ENCODE measurements at regions not wholly inside any gene's neighbourhood (a gene's known extent, or its start where the extent isn't known, plus 50 kb on each side); places are given as distances from the start of the nearest gene placed in this dataset.

- Histone ChIP-seq H3K4me3 (ENCODE audit: low read depth, low read length) (no peak overlapping the region), H3K36me3 (ENCODE audit: control insufficient read depth in 2 of 2, insufficient read depth in 1 of 2, low read length in 2 of 2) (no peaks in the 10 kb centered on the region), H3K9me3 (ENCODE audit: control insufficient read depth, insufficient read depth, low read depth, low read length) (no peaks in the 10 kb centered on the region), H3K27ac (ENCODE audit: extremely low read depth, low read depth, low read length) (no peak overlapping the region), H3K4me1 (ENCODE audit: control insufficient read depth, insufficient read depth, low read length) (no peaks in the 10 kb centered on the region)
- TF ChIP-seq ZFP41 (tag by site-specific recombination; IDR thresholded peaks at IDR 0.05; ENCODE audit: borderline replicate concordance) (no peak), ZNF76 (tag by site-specific recombination; IDR thresholded peaks at IDR 0.05; ENCODE audit: borderline replicate concordance, low read depth) (no peak), ZNF48 (tag by site-specific recombination; IDR thresholded peaks at IDR 0.05) (no peak), ZNF112 (tag by site-specific recombination; IDR thresholded peaks at IDR 0.05) (no peak), ZNF16 (tag by site-specific recombination; IDR thresholded peaks at IDR 0.05; ENCODE audit: low read depth) (no peak), ZBTB1 (tag by site-specific recombination; IDR thresholded peaks at IDR 0.05) (no peak), ZNF548 (tag by site-specific recombination; IDR thresholded peaks at IDR 0.05) (no peak), ZNF571 (tag by site-specific recombination; IDR thresholded peaks at IDR 0.05) (no peak), ZNF2 (tag by site-specific recombination; IDR thresholded peaks at IDR 0.05) (no peak), GFI1B (tag by site-specific recombination; IDR thresholded peaks at IDR 0.05) (no peak), SCRT2 (tag by site-specific recombination; IDR thresholded peaks at IDR 0.05) (no peak), GLI2 (tag by site-specific recombination; IDR thresholded peaks at IDR 0.05; ENCODE audit: borderline replicate concordance, low read depth) (no peak), OVOL3 (tag by site-specific recombination; IDR thresholded peaks at IDR 0.05) (no peak), ZNF138 (tag by site-specific recombination; IDR thresholded peaks at IDR 0.05; ENCODE audit: borderline replicate concordance) (no peak), GLIS1 (tag by site-specific recombination; IDR thresholded peaks at IDR 0.05) (no peak)
- CTCF ChIA-PET = interaction anchor here (0.6 to 1.4 kb wide), 4 partner anchors 10 to 145 kb away, joined by 3 to 6 read pairs (median 4); no protein-coding TSS in a partner anchor
- POLR2A ChIA-PET = no interaction called here
Observed at GRCh38 chr21:35649186-35649585, 411.1 kb downstream of the SETD4 start.

- Histone ChIP-seq H3K27ac (ENCODE audit: extremely low read depth, low read depth, low read length) (no peak overlapping the region), H3K4me3 (ENCODE audit: low read depth, low read length) (no peak overlapping the region), H3K4me1 (ENCODE audit: control insufficient read depth, insufficient read depth, low read length) (no peaks in the 10 kb centered on the region), H3K36me3 (ENCODE audit: control insufficient read depth in 2 of 2, insufficient read depth in 1 of 2, low read length in 2 of 2) (no peaks in the 10 kb centered on the region), H3K9me3 (ENCODE audit: control insufficient read depth, insufficient read depth, low read depth, low read length) (no peaks in the 10 kb centered on the region)
- TF ChIP-seq ZNF10 (tag by site-specific recombination; IDR thresholded peaks at IDR 0.05) (peak; percentile 40; the same call in 1 of the 2 replicates), ZNF146 (tag by site-specific recombination; IDR thresholded peaks at IDR 0.05) (no peak)
- ChIA-PET POLR2A (no interaction called here), CTCF (interaction anchor here (0.6 to 2.1 kb wide), 7 partner anchors 9 to 302 kb away, joined by 3 to 7 read pairs (median 3); no protein-coding TSS in a partner anchor)
Observed at GRCh38 chr21:35648512-35648911, 411.8 kb downstream of the SETD4 start.

- Histone ChIP-seq H3K4me3 (ENCODE audit: low read depth, low read length) (no peak overlapping the region), H3K9me3 (ENCODE audit: control insufficient read depth, insufficient read depth, low read depth, low read length) (no peaks in the 10 kb centered on the region), H3K27ac (ENCODE audit: extremely low read depth, low read depth, low read length) (no peak overlapping the region), H3K4me1 (ENCODE audit: control insufficient read depth, insufficient read depth, low read length) (no peaks in the 10 kb centered on the region), H3K36me3 (ENCODE audit: control insufficient read depth in 2 of 2, insufficient read depth in 1 of 2, low read length in 2 of 2) (no peaks in the 10 kb centered on the region)
- POLR2A ChIA-PET = no interaction called here
- CTCF ChIA-PET = interaction anchor here (2.1 kb wide), 1 partner anchor 193 kb away, joined by 7 read pairs; no protein-coding TSS in a partner anchor
- TF ChIP-seq ZNF18 (tag by site-specific recombination; IDR thresholded peaks at IDR 0.05) (no peak), GLI2 (tag by site-specific recombination; IDR thresholded peaks at IDR 0.05; ENCODE audit: borderline replicate concordance, low read depth) (no peak), ZNF155 (tag by site-specific recombination; IDR thresholded peaks at IDR 0.05) (no peak), ZNF645 (tag by site-specific recombination; IDR thresholded peaks at IDR 0.05) (no peak), ZNF488 (tag by site-specific recombination; IDR thresholded peaks at IDR 0.05) (no peak), ZSCAN30 (tag by site-specific recombination; IDR thresholded peaks at IDR 0.05) (no peak), ZSCAN18 (tag by site-specific recombination; IDR thresholded peaks at IDR 0.05) (no peak), ZNF37A (tag by site-specific recombination; IDR thresholded peaks at IDR 0.05) (no peak), ZSCAN16 (tag by site-specific recombination; IDR thresholded peaks at IDR 0.05) (no peak), ZNF701 (tag by site-specific recombination; IDR thresholded peaks at IDR 0.05) (no peak)
Observed at GRCh38 chr21:35646606-35647005, 413.7 kb downstream of the SETD4 start.

All from HEK293 (cell line).